Right forelimb (tissue), 1 donor: ENCODE measurements at regions not wholly inside any gene's neighbourhood (a gene's known extent, or its start where the extent isn't known, plus 50 kb on each side); places are given as distances from the start of the nearest gene placed in this dataset.
A peak's percentile ranks its signal among the peaks of the same experiment; 100 is the strongest.
"Not testable (repeated sequence)": the region's sequence is repeated elsewhere in the genome, so short reads cannot be mapped to it uniquely, and the experiment has no call there.

ENCODE experiments used
- DNase-seq: peaks from one replicate; pipeline ENCODE4 v3.0.0-alpha.2; 2018

- DNase-seq, result no peak
Observed at GRCh38 chr20:53764415-53764800, 170.8 kb upstream of the ZNF217 start.

GRCh38 chr20:53763707-53764414 lies 170.2 kb upstream of the ZNF217 start:
- DNase-seq, result no peak

GRCh38 chr20:53762423-53762798 lies 168.8 kb upstream of the ZNF217 start:
- not testable (repeated sequence) for DNase-seq

- DNase-seq, result no peak
Observed at GRCh38 chr20:53760025-53760441, 166.4 kb upstream of the ZNF217 start.

GRCh38 chr20:53757472-53757913 lies 163.9 kb upstream of the ZNF217 start:
- no peak for DNase-seq

- DNase-seq, result no peak
Observed at GRCh38 chr20:53755733-53756531, 162.3 kb upstream of the ZNF217 start.

GRCh38 chr20:53753880-53754459 lies 160.3 kb upstream of the ZNF217 start:
- DNase-seq, result no peak

GRCh38 chr20:53752971-53753879 lies 159.6 kb upstream of the ZNF217 start:
- no peak for DNase-seq

GRCh38 chr20:53752583-53752970 lies 158.9 kb upstream of the ZNF217 start:
- no peak for DNase-seq

GRCh38 chr20:53751620-53752318 lies 158.1 kb upstream of the ZNF217 start:
- DNase-seq, result no peak

GRCh38 chr20:53750827-53751619 lies 157.4 kb upstream of the ZNF217 start:
- peak; percentile 73 for DNase-seq

GRCh38 chr20:53749499-53749898 lies 155.9 kb upstream of the ZNF217 start:
- no peak for DNase-seq

- no peak for DNase-seq
Observed at GRCh38 chr20:53748821-53749421, 155.3 kb upstream of the ZNF217 start.

GRCh38 chr20:53748176-53748575 lies 154.5 kb upstream of the ZNF217 start:
- DNase-seq, result no peak

- DNase-seq, result no peak
Observed at GRCh38 chr20:53743607-53744260, 150.1 kb upstream of the ZNF217 start.

- DNase-seq, result no peak
Observed at GRCh38 chr20:53742685-53743081, 149.0 kb upstream of the ZNF217 start.

- DNase-seq, result no peak
Observed at GRCh38 chr20:53741726-53742028, 148.0 kb upstream of the ZNF217 start.

- DNase-seq, result no peak
Observed at GRCh38 chr20:53739799-53740785, 146.5 kb upstream of the ZNF217 start.
